GM23338 (cell line): ENCODE measurements at regions not wholly inside any gene's neighbourhood (a gene's known extent, or its start where the extent isn't known, plus 50 kb on each side); places are given as distances from the start of the nearest gene placed in this dataset.
"Not testable (repeated sequence)": the region's sequence is repeated elsewhere in the genome, so short reads cannot be mapped to it uniquely, and the experiment has no call there.

Source experiments
- ATAC-seq: fragments of 200-7000 bp; cut with Tn5 transposase; 3 replicates; pipeline ENCODE4 v1.9.1; 2020
- DNase-seq: peaks from one replicate; pipeline ENCODE4 v3.0.0-alpha.2; 2015; ENCODE audit warnings: low spot score
- H2AFZ ChIP-seq: fragments of 200-600 bp; sonication (generic); 2 replicates; pipeline ENCODE4 v1.8.0; 2016; ENCODE audit warnings: antibody characterized with exemption, mild to moderate bottlenecking, moderate library complexity
- H3F3A ChIP-seq: fragments of 200-600 bp; sonication (generic); replicated peaks from 2 replicates; pipeline ENCODE4 v1.8.0; 2017; ENCODE audit warnings: antibody characterized with exemption, mixed run types, low read depth
- H3K27ac ChIP-seq: fragments of 200-600 bp; sonication (generic); 2 replicates; pipeline ENCODE4 v1.6.1; 2016; ENCODE audit warnings: low read depth
- H3K27me3 ChIP-seq: fragments of 200-600 bp; sonication (generic); 2 replicates; pipeline ENCODE4 v1.8.0; 2016; ENCODE audit warnings: mild to moderate bottlenecking, mixed run types, moderate library complexity; ENCODE audit not compliant: insufficient read depth
- H3K36me3 ChIP-seq: fragments of 200-600 bp; sonication (generic); 2 replicates; pipeline ENCODE4 v1.8.0; 2016; ENCODE audit warnings: mild to moderate bottlenecking; ENCODE audit not compliant: insufficient read depth
- H3K4me1 ChIP-seq: fragments of 200-600 bp; sonication (generic); 2 replicates; pipeline ENCODE4 v1.8.0; 2016; ENCODE audit warnings: mild to moderate bottlenecking, moderate library complexity; ENCODE audit not compliant: insufficient read depth
- H3K4me2 ChIP-seq: fragments of 200-600 bp; sonication (generic); 2 replicates; pipeline ENCODE4 v1.7.1; 2017; ENCODE audit warnings: mixed run types
- H3K4me3 ChIP-seq: fragments of 200-600 bp; sonication (generic); 2 replicates; pipeline ENCODE4 v1.6.1; 2016; ENCODE audit warnings: mixed run types
- H3K79me2 ChIP-seq: fragments of 200-600 bp; sonication (generic); replicated peaks from 2 replicates; pipeline ENCODE4 v1.8.0; 2017; ENCODE audit warnings: mild to moderate bottlenecking; ENCODE audit not compliant: insufficient read depth
- H3K9me2 ChIP-seq: fragments of 200-600 bp; sonication (generic); 2 replicates; pipeline ENCODE4 v1.8.0; 2017; ENCODE audit not compliant: insufficient read depth
- H4K20me1 ChIP-seq: fragments of 200-600 bp; sonication (generic); replicated peaks from 2 replicates; pipeline ENCODE4 v1.8.0; 2017; ENCODE audit warnings: mild to moderate bottlenecking; ENCODE audit not compliant: insufficient read depth
- H3K27ac Mint-ChIP-seq: 2 replicates; pipeline ENCODE4 v1.8.0; 2020; ENCODE audit warnings: inconsistent platforms, mild to moderate bottlenecking, moderate library complexity, mixed read lengths
- H3K27me3 Mint-ChIP-seq: 3 replicates; pipeline ENCODE4 v1.8.0; 2022; ENCODE audit warnings: low read depth, mild to moderate bottlenecking, moderate library complexity, mixed read lengths, inconsistent platforms; ENCODE audit not compliant: insufficient read depth, poor library complexity
- H3K36me3 Mint-ChIP-seq: 3 replicates; pipeline ENCODE4 v1.8.0; 2021; ENCODE audit warnings: low read depth, mild to moderate bottlenecking, inconsistent platforms, moderate library complexity, mixed read lengths
- H3K4me1 Mint-ChIP-seq: 3 replicates; pipeline ENCODE4 v1.8.0; 2020; ENCODE audit warnings: mild to moderate bottlenecking, inconsistent platforms, mixed read lengths
- H3K4me3 Mint-ChIP-seq: 3 replicates; pipeline ENCODE4 v1.8.0; 2021; ENCODE audit warnings: moderate library complexity, mild to moderate bottlenecking, inconsistent platforms, mixed read lengths
- H3K9me3 Mint-ChIP-seq: 3 replicates; pipeline ENCODE4 v1.8.0; 2020; ENCODE audit warnings: moderate library complexity, mild to moderate bottlenecking, inconsistent platforms, mixed read lengths
- CREB1 ChIP-seq: fragments of 250-450 bp; sonication (Bioruptor Pico); IDR thresholded peaks from 2 replicates; pipeline ENCODE4 v1.5.0; 2020; ENCODE audit warnings: low read depth, mild to moderate bottlenecking, moderate library complexity
- ETS1 ChIP-seq: IDR thresholded peaks from 2 replicates; pipeline ENCODE4 v1.6.1; 2016; ENCODE audit warnings: antibody characterized with exemption
- EZH2 ChIP-seq: fragments of 200-600 bp; sonication (generic); IDR thresholded peaks from one replicate; pipeline ENCODE4 v1.8.0; 2017; ENCODE audit warnings: antibody characterized with exemption, mild to moderate bottlenecking, low read depth; ENCODE audit not compliant: unreplicated experiment
- EZH2phosphoT487 ChIP-seq: fragments of 200-600 bp; sonication (generic); IDR thresholded peaks from one replicate; pipeline ENCODE4 v1.8.1; 2018; ENCODE audit warnings: antibody characterized with exemption; ENCODE audit not compliant: unreplicated experiment
- JUNB ChIP-seq: IDR thresholded peaks from one replicate; pipeline ENCODE4 v1.6.1; 2016; ENCODE audit warnings: antibody characterized with exemption; ENCODE audit not compliant: unreplicated experiment
- NANOG ChIP-seq: IDR thresholded peaks from 2 replicates; pipeline ENCODE4 v1.6.1; 2016; ENCODE audit warnings: antibody characterized with exemption, borderline replicate concordance
- REST ChIP-seq: IDR thresholded peaks from one replicate; pipeline ENCODE4 v1.6.1; 2018; ENCODE audit warnings: antibody characterized with exemption; ENCODE audit not compliant: unreplicated experiment
- STAT1 ChIP-seq: IDR thresholded peaks from one replicate; pipeline ENCODE4 v1.6.1; 2016; ENCODE audit warnings: antibody characterized with exemption; ENCODE audit not compliant: unreplicated experiment
- ZNF114 ChIP-seq: fragments of 250-450 bp; sonication (Bioruptor Pico); IDR thresholded peaks from 2 replicates; pipeline ENCODE4 v1.5.0; 2020; ENCODE audit warnings: mild to moderate bottlenecking, moderate library complexity
- ZNF331 ChIP-seq: fragments of 250-450 bp; sonication (Bioruptor Pico); IDR thresholded peaks from 2 replicates; pipeline ENCODE4 v1.5.0; 2020; ENCODE audit warnings: low read depth, mild to moderate bottlenecking, moderate library complexity
- ZNF462 ChIP-seq: fragments of 250-450 bp; sonication (Bioruptor Pico); IDR thresholded peaks from 2 replicates; pipeline ENCODE4 v1.5.0; 2020; ENCODE audit warnings: mild to moderate bottlenecking, moderate library complexity

GRCh38 chr11:10947935-10948334 lies 90.1 kb upstream of the ZBED5 start:
- not testable (repeated sequence) for H3F3A ChIP-seq, ATAC-seq, H3K4me2 ChIP-seq, H3K27me3 ChIP-seq, H3K9me3 Mint-ChIP-seq, DNase-seq, H3K4me3 ChIP-seq, H3K27ac ChIP-seq, H3K36me3 ChIP-seq, H3K27ac Mint-ChIP-seq, H3K4me1 Mint-ChIP-seq, H3K79me2 ChIP-seq, H3K9me2 ChIP-seq, H4K20me1 ChIP-seq, H3K4me1 ChIP-seq, H3K36me3 Mint-ChIP-seq, H3K4me3 Mint-ChIP-seq, H3K27me3 Mint-ChIP-seq, H2AFZ ChIP-seq

- ATAC-seq (no peak), DNase-seq (no peak)
- H3K36me3 ChIP-seq = no peaks in the 10 kb centered on the region
- H3K4me3 Mint-ChIP-seq = no peak overlapping the region
- H4K20me1 ChIP-seq = no peaks in the 10 kb centered on the region
- H3K9me2 ChIP-seq = no peaks in the 10 kb centered on the region
- H3K4me1 Mint-ChIP-seq = peaks cover 6% of the 10 kb centered on the region
- H3K27ac ChIP-seq = no peak overlapping the region
- no peak overlapping the region for H3K4me3 ChIP-seq
- H3K27ac Mint-ChIP-seq = no peak overlapping the region
- peaks cover 4% of the 10 kb centered on the region for H3K27me3 Mint-ChIP-seq
- no peak overlapping the region for H2AFZ ChIP-seq
- no peaks in the 10 kb centered on the region for H3K36me3 Mint-ChIP-seq
- H3K27me3 ChIP-seq = no peaks in the 10 kb centered on the region
- no peaks in the 10 kb centered on the region for H3F3A ChIP-seq
- no peaks in the 10 kb centered on the region for H3K9me3 Mint-ChIP-seq
- no peak overlapping the region for H3K4me2 ChIP-seq
- H3K79me2 ChIP-seq = no peaks in the 10 kb centered on the region
- H3K4me1 ChIP-seq = no peaks in the 10 kb centered on the region
- no peak for TF ChIP-seq STAT1
- no peak for TF ChIP-seq NANOG
- TF ChIP-seq REST = no peak
- no peak for TF ChIP-seq ZNF462 (CRISPR knock-in tag)
- no peak for TF ChIP-seq EZH2phosphoT487
- no peak for TF ChIP-seq EZH2
- TF ChIP-seq JUNB = no peak
- no peak for TF ChIP-seq ZNF331 (CRISPR knock-in tag)
- TF ChIP-seq ETS1 = no peak
- TF ChIP-seq ZNF114 (CRISPR knock-in tag) = no peak
- no peak for TF ChIP-seq CREB1 (CRISPR knock-in tag)
These were observed 88.2 kb upstream of the ZBED5 start for GRCh38 chr11:10946072-10946471.
